Astrocyte (in vitro differentiated cells and primary cell): ENCODE measurements at regions not wholly inside any gene's neighbourhood (a gene's known extent, or its start where the extent isn't known, plus 50 kb on each side); places are given as distances from the start of the nearest gene placed in this dataset.
"Not testable (repeated sequence)": the region's sequence is repeated elsewhere in the genome, so short reads cannot be mapped to it uniquely, and the experiment has no call there.

ENCODE experiments used
- EZH2 ChIP-seq: IDR thresholded peaks from 2 replicates; pipeline ENCODE4 v1.6.1; 2012; ENCODE audit warnings: mild to moderate bottlenecking, low read length, inconsistent platforms; ENCODE audit not compliant: insufficient read depth
- TF ChIP-seq, protein P1 (sequence below): IDR thresholded peaks from 2 replicates; pipeline ENCODE4 v1.5.1; 2011; ENCODE audit warnings: low read depth, mild to moderate bottlenecking, inconsistent platforms, low read length, moderate library complexity; ENCODE audit not compliant: insufficient read depth

DNA sequence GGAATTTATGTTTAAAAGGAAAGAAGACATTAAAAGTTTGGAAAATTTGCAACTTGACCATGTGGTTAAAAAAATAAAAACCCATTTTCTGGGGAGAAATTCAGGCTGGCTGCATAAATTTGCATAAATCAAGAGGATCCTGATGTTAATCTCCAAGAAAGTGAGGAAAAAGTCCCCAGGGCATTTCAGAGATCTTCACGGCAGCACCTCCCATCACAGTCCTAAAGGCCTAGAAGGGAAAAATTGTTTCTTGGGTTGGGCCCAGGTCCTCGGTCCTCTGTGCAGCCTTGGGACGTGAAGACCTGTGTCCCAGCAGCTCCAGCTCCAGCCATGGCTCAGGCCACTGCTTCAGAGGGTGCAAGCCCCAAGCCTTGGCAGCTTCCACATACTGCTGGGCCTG, 560.3 kb downstream of the PRIM2 start:
- TF ChIP-seq, protein P1, sequence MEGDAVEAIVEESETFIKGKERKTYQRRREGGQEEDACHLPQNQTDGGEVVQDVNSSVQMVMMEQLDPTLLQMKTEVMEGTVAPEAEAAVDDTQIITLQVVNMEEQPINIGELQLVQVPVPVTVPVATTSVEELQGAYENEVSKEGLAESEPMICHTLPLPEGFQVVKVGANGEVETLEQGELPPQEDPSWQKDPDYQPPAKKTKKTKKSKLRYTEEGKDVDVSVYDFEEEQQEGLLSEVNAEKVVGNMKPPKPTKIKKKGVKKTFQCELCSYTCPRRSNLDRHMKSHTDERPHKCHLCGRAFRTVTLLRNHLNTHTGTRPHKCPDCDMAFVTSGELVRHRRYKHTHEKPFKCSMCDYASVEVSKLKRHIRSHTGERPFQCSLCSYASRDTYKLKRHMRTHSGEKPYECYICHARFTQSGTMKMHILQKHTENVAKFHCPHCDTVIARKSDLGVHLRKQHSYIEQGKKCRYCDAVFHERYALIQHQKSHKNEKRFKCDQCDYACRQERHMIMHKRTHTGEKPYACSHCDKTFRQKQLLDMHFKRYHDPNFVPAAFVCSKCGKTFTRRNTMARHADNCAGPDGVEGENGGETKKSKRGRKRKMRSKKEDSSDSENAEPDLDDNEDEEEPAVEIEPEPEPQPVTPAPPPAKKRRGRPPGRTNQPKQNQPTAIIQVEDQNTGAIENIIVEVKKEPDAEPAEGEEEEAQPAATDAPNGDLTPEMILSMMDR = not testable (repeated sequence)
- not testable (repeated sequence) for TF ChIP-seq EZH2
